ENCODE measurements at regions not wholly inside any gene's neighbourhood (a gene's known extent, or its start where the extent isn't known, plus 50 kb on each side); places are given as distances from the start of the nearest gene placed in this dataset.

GRCh38 chr13:81872581-81872980, 1531.7 kb upstream of the SPRY2 start:
- Histone ChIP-seq H3K36me3 (ENCODE audit: insufficient read depth) (no peaks in the 10 kb centered on the region), H3K9me2 (ENCODE audit: insufficient read depth) (no peaks in the 10 kb centered on the region), H3K27ac (ENCODE audit: low read depth) (peak overlapping the region; percentile 96), H3K27me3 (ENCODE audit: insufficient read depth) (no peaks in the 10 kb centered on the region), H2AFZ (no peak overlapping the region), H3K4me1 (ENCODE audit: insufficient read depth) (peaks cover 45% of the 10 kb centered on the region), H3K79me2 (replicated peaks; ENCODE audit: insufficient read depth) (no peaks in the 10 kb centered on the region), H3K4me3 (no peak overlapping the region), H4K20me1 (replicated peaks; ENCODE audit: insufficient read depth) (no peaks in the 10 kb centered on the region), H3F3A (replicated peaks; ENCODE audit: low read depth) (0 out of 2 replicates have a peak, but pooled peaks cover 4% of the 10 kb centered on the region), H3K4me2 (peak overlapping the region; percentile 35)
- ATAC-seq (peak; percentile 16), DNase-seq (ENCODE audit: low spot score) (peak; percentile 58)
- Mint-ChIP-seq H3K4me3 (no peak overlapping the region), H3K9me3 (peaks cover 20% of the 10 kb centered on the region), H3K4me1 (peaks cover 50% of the 10 kb centered on the region), H3K27ac (peak overlapping the region; percentile 50; the same call in 1 of the 2 replicates), H3K36me3 (ENCODE audit: low read depth) (peaks cover 31% of the 10 kb centered on the region), H3K27me3 (ENCODE audit: insufficient read depth, low read depth, poor library complexity) (peaks cover 10% of the 10 kb centered on the region)
- TF ChIP-seq NANOG (IDR thresholded peaks at IDR 0.05; ENCODE audit: borderline replicate concordance) (no peak), ZNF462 (CRISPR knock-in tag; IDR thresholded peaks at IDR 0.05) (0 out of 2 replicates have a peak, but pooled peaks have one; percentile 51), CTCF (conservative IDR thresholded peaks at IDR 0.05; ENCODE audit: low read depth in 2 of 2) (peak; percentile 68 to 74)
